GM12801 (cell line): ENCODE measurements at regions not wholly inside any gene's neighbourhood (a gene's known extent, or its start where the extent isn't known, plus 50 kb on each side); places are given as distances from the start of the nearest gene placed in this dataset.

Experiments used
- CTCF ChIP-seq: IDR thresholded peaks from one replicate; pipeline ENCODE4 v1.5.1; 2011; ENCODE audit warnings: control low read depth; ENCODE audit not compliant: insufficient read length; ENCODE audit errors: extremely low read depth

GRCh38 chr1:88557014-88557413 lies 127.1 kb upstream of the PKN2 start:
- TF ChIP-seq CTCF, result no peak

GRCh38 chr1:88560621-88561020 lies 123.5 kb upstream of the PKN2 start:
- no peak for TF ChIP-seq CTCF

- no peak for TF ChIP-seq CTCF
These were observed 121.1 kb upstream of the PKN2 start for GRCh38 chr1:88562991-88563390.

GRCh38 chr1:88566615-88567387 lies 117.3 kb upstream of the PKN2 start:
- no peak for TF ChIP-seq CTCF

GRCh38 chr1:88571506-88571905 lies 112.6 kb upstream of the PKN2 start:
- no peak for TF ChIP-seq CTCF

GRCh38 chr1:88579598-88579997 lies 104.5 kb upstream of the PKN2 start:
- no peak for TF ChIP-seq CTCF

GRCh38 chr1:88581703-88582102 lies 102.4 kb upstream of the PKN2 start:
- no peak for TF ChIP-seq CTCF
